ENCODE measurements at regions not wholly inside any gene's neighbourhood (a gene's known extent, or its start where the extent isn't known, plus 50 kb on each side); places are given as distances from the start of the nearest gene placed in this dataset.

- H3K4me3 Mint-ChIP-seq = no peak overlapping the region
- H3K4me1 Mint-ChIP-seq (ENCODE audit: low read depth) = no peaks in the 10 kb centered on the region
- H3K27ac Mint-ChIP-seq = no peak overlapping the region
- CTCF ChIA-PET = no interaction called here
- no peaks in the 10 kb centered on the region for H3K27me3 Mint-ChIP-seq (ENCODE audit: low read depth)
- H3K36me3 Mint-ChIP-seq (ENCODE audit: low read depth) = no peaks in the 10 kb centered on the region
- intact Hi-C loops (cut with micrococcal nuclease) = no loop called here
- no peak for DNase-seq
- no peaks in the 10 kb centered on the region for H3K9me3 Mint-ChIP-seq
These were observed 53.1 kb upstream of the GLRA2 start for GRCh38 chrX:14476205-14476604.

GRCh38 chrX:14449773-14450172 is 79.6 kb upstream of the GLRA2 start:
- Mint-ChIP-seq H3K27ac (no peak overlapping the region), H3K36me3 (ENCODE audit: low read depth) (no peaks in the 10 kb centered on the region), H3K27me3 (ENCODE audit: low read depth) (peaks cover 3% of the 10 kb centered on the region), H3K4me3 (no peak overlapping the region), H3K9me3 (no peaks in the 10 kb centered on the region), H3K4me1 (ENCODE audit: low read depth) (no peaks in the 10 kb centered on the region)
- no peak for DNase-seq
- intact Hi-C loops (cut with micrococcal nuclease) = no loop called here
- CTCF ChIA-PET = no interaction called here

GRCh38 chrX:14448406-14448805 is 80.9 kb upstream of the GLRA2 start:
- no peaks in the 10 kb centered on the region for H3K4me1 Mint-ChIP-seq (ENCODE audit: low read depth)
- no peak overlapping the region for H3K27ac Mint-ChIP-seq
- H3K36me3 Mint-ChIP-seq (ENCODE audit: low read depth) = no peaks in the 10 kb centered on the region
- H3K4me3 Mint-ChIP-seq = no peak overlapping the region
- no peaks in the 10 kb centered on the region for H3K9me3 Mint-ChIP-seq
- DNase-seq = no peak
- CTCF ChIA-PET = no interaction called here
- intact Hi-C loops (cut with micrococcal nuclease) = no loop called here
- H3K27me3 Mint-ChIP-seq (ENCODE audit: low read depth) = peaks cover 3% of the 10 kb centered on the region

- Mint-ChIP-seq H3K36me3 (ENCODE audit: low read depth) (no peaks in the 10 kb centered on the region), H3K4me3 (no peak overlapping the region), H3K27ac (no peak overlapping the region), H3K4me1 (ENCODE audit: low read depth) (no peaks in the 10 kb centered on the region), H3K9me3 (no peaks in the 10 kb centered on the region), H3K27me3 (ENCODE audit: low read depth) (no peaks in the 10 kb centered on the region)
- no peak for DNase-seq
- intact Hi-C loops (cut with micrococcal nuclease) = no loop called here
- CTCF ChIA-PET = no interaction called here
These were observed 89.2 kb upstream of the GLRA2 start for GRCh38 chrX:14440106-14440505.

- Mint-ChIP-seq H3K27ac (no peak overlapping the region), H3K4me1 (ENCODE audit: low read depth) (no peaks in the 10 kb centered on the region), H3K27me3 (ENCODE audit: low read depth) (no peaks in the 10 kb centered on the region), H3K4me3 (no peak overlapping the region), H3K9me3 (no peaks in the 10 kb centered on the region), H3K36me3 (ENCODE audit: low read depth) (no peaks in the 10 kb centered on the region)
- intact Hi-C loops (cut with micrococcal nuclease) = no loop called here
- CTCF ChIA-PET = no interaction called here
- DNase-seq = no peak
These were observed 101.7 kb upstream of the GLRA2 start for GRCh38 chrX:14427614-14428013.

GRCh38 chrX:14420841-14421240 is 108.5 kb upstream of the GLRA2 start:
- intact Hi-C loops (cut with micrococcal nuclease) = no loop called here
- no peaks in the 10 kb centered on the region for H3K9me3 Mint-ChIP-seq
- H3K36me3 Mint-ChIP-seq (ENCODE audit: low read depth) = no peaks in the 10 kb centered on the region
- H3K27me3 Mint-ChIP-seq (ENCODE audit: low read depth) = peaks cover 2% of the 10 kb centered on the region
- CTCF ChIA-PET = no interaction called here
- no peak overlapping the region for H3K4me3 Mint-ChIP-seq
- no peak overlapping the region for H3K27ac Mint-ChIP-seq
- no peaks in the 10 kb centered on the region for H3K4me1 Mint-ChIP-seq (ENCODE audit: low read depth)
- DNase-seq = no peak

- CTCF ChIA-PET = no interaction called here
- H3K4me1 Mint-ChIP-seq (ENCODE audit: low read depth) = no peaks in the 10 kb centered on the region
- intact Hi-C loops (cut with micrococcal nuclease) = no loop called here
- no peak overlapping the region for H3K4me3 Mint-ChIP-seq
- H3K27ac Mint-ChIP-seq = no peak overlapping the region
- no peak for DNase-seq
- H3K27me3 Mint-ChIP-seq (ENCODE audit: low read depth) = peaks cover 2% of the 10 kb centered on the region
- no peaks in the 10 kb centered on the region for H3K36me3 Mint-ChIP-seq (ENCODE audit: low read depth)
- no peaks in the 10 kb centered on the region for H3K9me3 Mint-ChIP-seq
These were observed 116.7 kb upstream of the GLRA2 start for GRCh38 chrX:14412686-14413085.

GRCh38 chrX:14411326-14411725 is 118.0 kb upstream of the GLRA2 start:
- no peaks in the 10 kb centered on the region for H3K9me3 Mint-ChIP-seq
- intact Hi-C loops (cut with micrococcal nuclease) = no loop called here
- no peaks in the 10 kb centered on the region for H3K4me1 Mint-ChIP-seq (ENCODE audit: low read depth)
- no peaks in the 10 kb centered on the region for H3K36me3 Mint-ChIP-seq (ENCODE audit: low read depth)
- no peak for DNase-seq
- no peak overlapping the region for H3K27ac Mint-ChIP-seq
- H3K4me3 Mint-ChIP-seq = no peak overlapping the region
- CTCF ChIA-PET = no interaction called here
- peaks cover 2% of the 10 kb centered on the region for H3K27me3 Mint-ChIP-seq (ENCODE audit: low read depth)

GRCh38 chrX:14409341-14409740 is 120.0 kb upstream of the GLRA2 start:
- CTCF ChIA-PET = no interaction called here
- H3K4me1 Mint-ChIP-seq (ENCODE audit: low read depth) = no peaks in the 10 kb centered on the region
- no peak overlapping the region for H3K27ac Mint-ChIP-seq
- no peaks in the 10 kb centered on the region for H3K36me3 Mint-ChIP-seq (ENCODE audit: low read depth)
- H3K9me3 Mint-ChIP-seq = no peaks in the 10 kb centered on the region
- intact Hi-C loops (cut with micrococcal nuclease) = no loop called here
- DNase-seq = no peak
- no peak overlapping the region for H3K4me3 Mint-ChIP-seq
- peaks cover under 1% of the 10 kb centered on the region for H3K27me3 Mint-ChIP-seq (ENCODE audit: low read depth)

GRCh38 chrX:14406225-14406624 is 123.1 kb upstream of the GLRA2 start:
- Mint-ChIP-seq H3K36me3 (ENCODE audit: low read depth) (no peaks in the 10 kb centered on the region), H3K4me1 (ENCODE audit: low read depth) (no peaks in the 10 kb centered on the region), H3K9me3 (no peaks in the 10 kb centered on the region), H3K27ac (no peak overlapping the region), H3K27me3 (ENCODE audit: low read depth) (no peaks in the 10 kb centered on the region), H3K4me3 (no peak overlapping the region)
- DNase-seq = no peak
- CTCF ChIA-PET = no interaction called here
- intact Hi-C loops (cut with micrococcal nuclease) = no loop called here

GRCh38 chrX:14398725-14399124 is 130.6 kb upstream of the GLRA2 start:
- Mint-ChIP-seq H3K4me3 (no peak overlapping the region), H3K4me1 (ENCODE audit: low read depth) (no peaks in the 10 kb centered on the region), H3K27me3 (ENCODE audit: low read depth) (peaks cover 1% of the 10 kb centered on the region), H3K36me3 (ENCODE audit: low read depth) (no peaks in the 10 kb centered on the region), H3K27ac (no peak overlapping the region), H3K9me3 (no peaks in the 10 kb centered on the region)
- intact Hi-C loops (cut with micrococcal nuclease) = no loop called here
- CTCF ChIA-PET = no interaction called here
- no peak for DNase-seq

- no peaks in the 10 kb centered on the region for H3K36me3 Mint-ChIP-seq (ENCODE audit: low read depth)
- intact Hi-C loops (cut with micrococcal nuclease) = no loop called here
- CTCF ChIA-PET = no interaction called here
These were observed 139.7 kb upstream of the GLRA2 start for GRCh38 chrX:14389682-14390081.

GRCh38 chrX:14386981-14387380 is 142.4 kb upstream of the GLRA2 start:
- H3K4me1 Mint-ChIP-seq (ENCODE audit: low read depth) = no peaks in the 10 kb centered on the region
- no peak for DNase-seq
- H3K9me3 Mint-ChIP-seq = no peaks in the 10 kb centered on the region
- no peak overlapping the region for H3K27ac Mint-ChIP-seq
- no peak overlapping the region for H3K4me3 Mint-ChIP-seq
- no peaks in the 10 kb centered on the region for H3K36me3 Mint-ChIP-seq (ENCODE audit: low read depth)
- peaks cover 1% of the 10 kb centered on the region for H3K27me3 Mint-ChIP-seq (ENCODE audit: low read depth)
- CTCF ChIA-PET = no interaction called here
- intact Hi-C loops (cut with micrococcal nuclease) = no loop called here

More at GRCh38 chrX:14389682-14390081, 139.7 kb upstream of the GLRA2 start:
- no peaks in the 10 kb centered on the region for H3K4me1 Mint-ChIP-seq (ENCODE audit: low read depth)
- no peak for DNase-seq
- no peaks in the 10 kb centered on the region for H3K9me3 Mint-ChIP-seq
- H3K27me3 Mint-ChIP-seq (ENCODE audit: low read depth) = peaks cover 1% of the 10 kb centered on the region
- H3K27ac Mint-ChIP-seq = no peak overlapping the region
- no peak overlapping the region for H3K4me3 Mint-ChIP-seq

GRCh38 chrX:14380044-14380443 is 149.3 kb upstream of the GLRA2 start:
- intact Hi-C loops (cut with micrococcal nuclease) = no loop called here
- Mint-ChIP-seq H3K9me3 (no peaks in the 10 kb centered on the region), H3K36me3 (ENCODE audit: low read depth) (no peaks in the 10 kb centered on the region), H3K4me3 (no peak overlapping the region), H3K4me1 (ENCODE audit: low read depth) (no peaks in the 10 kb centered on the region), H3K27ac (no peak overlapping the region), H3K27me3 (ENCODE audit: low read depth) (no peaks in the 10 kb centered on the region)
- CTCF ChIA-PET = no interaction called here
- DNase-seq = no peak

All from activated naive CD4-positive, alpha-beta T cell treated with anti-CD3 and anti-CD28 coated beads for 36 hours (primary cell).